ENCODE measurements at regions not wholly inside any gene's neighbourhood (a gene's known extent, or its start where the extent isn't known, plus 50 kb on each side); places are given as distances from the start of the nearest gene placed in this dataset.

DNA sequence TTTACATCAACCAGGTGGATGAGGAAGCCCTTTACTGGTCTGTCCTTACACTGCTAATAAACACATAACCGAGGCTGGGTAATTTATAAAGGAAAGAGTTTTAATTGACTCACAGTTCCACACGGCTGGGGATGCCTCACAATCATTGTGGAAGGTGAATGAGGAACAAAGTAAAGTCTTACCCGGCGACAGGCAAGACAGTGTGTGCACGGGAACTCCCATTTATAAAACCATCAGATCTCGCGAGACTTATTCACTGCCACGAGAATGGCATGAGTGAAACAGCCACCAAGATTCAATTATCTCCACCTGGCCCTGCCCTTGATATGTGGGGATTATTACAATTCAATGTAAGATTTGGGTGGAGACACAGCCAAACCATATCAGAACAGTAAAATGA is 67.3 kb upstream of the GRAMD2B start:
- WGBS, 2 donors = 83 to 87% methylated on average over 8 of the region's 8 CpGs

DNA sequence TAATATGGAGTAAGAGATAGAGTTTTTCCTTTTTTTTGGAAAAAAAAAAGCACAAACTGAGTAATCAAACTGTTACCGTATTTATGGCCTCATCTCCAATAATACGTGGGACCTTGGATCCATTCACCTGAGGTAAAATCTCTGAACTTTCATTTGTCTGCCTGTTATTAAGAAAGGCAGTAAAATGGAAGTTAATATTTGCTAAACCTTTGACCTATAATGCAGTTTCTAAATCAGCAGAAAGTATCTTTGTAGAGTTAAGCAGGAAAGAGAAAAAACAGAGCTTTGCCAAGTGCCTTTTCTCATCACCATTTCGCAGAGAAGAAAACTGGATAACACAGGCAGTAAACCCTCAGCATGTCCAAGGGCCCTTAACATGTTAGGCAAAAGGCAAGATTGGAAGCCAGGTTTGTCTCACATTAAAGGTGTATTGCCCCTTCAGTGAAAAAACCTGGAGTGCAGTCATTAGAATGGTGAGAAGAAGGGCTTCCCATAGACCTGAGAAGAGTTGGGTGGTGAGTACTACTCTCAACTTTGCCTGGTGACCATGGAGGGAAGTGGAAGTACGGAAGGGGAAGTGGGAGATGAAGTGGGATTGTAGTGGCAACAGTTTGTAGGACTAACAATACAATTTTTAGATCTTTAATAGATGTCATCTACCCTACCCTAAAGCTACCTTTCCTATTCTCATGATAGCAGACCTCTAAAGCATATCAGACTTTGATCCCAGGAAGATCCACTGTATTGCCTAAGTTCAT is 65.4 kb upstream of the GRAMD2B start:
- Histone ChIP-seq H3K4me3 (replicated peaks in 1 of 3) (no peak overlapping the region), H3K36me3 (no peaks in the 10 kb centered on the region), H3K27ac (peak overlapping the region in 1 of 3 donors; percentile 54), H3K9me3 (no peaks in the 10 kb centered on the region), H3K27me3 (no peaks in the 10 kb centered on the region), H3K4me1 (peaks cover 4 to 9% of the 10 kb centered on the region in 2 donors)
- 62 to 79% methylated on average over 4 of the region's 4 CpGs for WGBS, 2 donors
- no peak for TF ChIP-seq POLR2A (IDR thresholded peaks at IDR 0.05)
- TF ChIP-seq CTCF (IDR thresholded peaks at IDR 0.05) = no peak
- intact Hi-C loops (cut with DNase I) = loop anchor here (10.0 kb wide), 1 partner anchor 57 kb away; no protein-coding TSS in a partner anchor
- DNase-seq = peak; percentile 22 to 25

More for the DNA sequence above, 67.3 kb upstream of the GRAMD2B start:
- Histone ChIP-seq H3K9me3 (no peaks in the 10 kb centered on the region), H3K36me3 (no peaks in the 10 kb centered on the region), H3K27ac (no peak overlapping the region), H3K4me1 (peaks cover 4 to 9% of the 10 kb centered on the region in 2 donors), H3K27me3 (no peaks in the 10 kb centered on the region), H3K4me3 (replicated peaks in 1 of 3) (no peak overlapping the region)
- DNase-seq = no peak
- intact Hi-C loops (cut with DNase I) = loop anchor here (10.0 kb wide), 1 partner anchor 59 kb away; no protein-coding TSS in a partner anchor
- TF ChIP-seq POLR2A (IDR thresholded peaks at IDR 0.05) = no peak
- TF ChIP-seq CTCF (IDR thresholded peaks at IDR 0.05) = no peak

DNA sequence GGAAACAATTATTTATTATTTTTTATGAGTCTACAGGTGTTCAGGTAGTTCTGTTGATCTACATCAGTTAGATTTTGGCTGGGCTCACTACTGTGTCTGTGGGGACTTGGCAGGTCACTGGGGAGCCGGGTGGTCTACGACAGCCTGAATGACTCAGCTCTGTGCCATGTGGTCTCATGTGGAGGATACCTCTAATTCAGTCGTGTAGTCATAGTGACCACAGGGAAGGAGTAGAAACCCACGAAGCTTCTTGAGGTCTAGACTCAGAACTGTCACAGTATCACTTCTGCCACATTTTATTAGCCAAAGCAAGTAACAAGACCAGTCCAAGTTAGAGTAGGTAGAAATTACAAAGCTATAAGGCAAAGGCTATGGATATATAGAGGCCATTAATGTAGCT is 64.7 kb upstream of the GRAMD2B start:
- DNase-seq = no peak
- H3K4me3 ChIP-seq (replicated peaks in 1 of 3) = no peak overlapping the region
- 76 to 86% methylated on average over 4 of the region's 4 CpGs for WGBS, 2 donors
- no peak overlapping the region for H3K27ac ChIP-seq
- no peak for TF ChIP-seq CTCF (IDR thresholded peaks at IDR 0.05)
- TF ChIP-seq POLR2A (IDR thresholded peaks at IDR 0.05) = no peak
- H3K4me1 ChIP-seq = peaks cover 4 to 9% of the 10 kb centered on the region in 2 donors
- intact Hi-C loops (cut with DNase I) = loop anchor here (10.0 kb wide), 1 partner anchor 56 kb away; no protein-coding TSS in a partner anchor
- H3K36me3 ChIP-seq = no peaks in the 10 kb centered on the region
- no peaks in the 10 kb centered on the region for H3K9me3 ChIP-seq
- H3K27me3 ChIP-seq = no peaks in the 10 kb centered on the region

- Histone ChIP-seq H3K4me3 (replicated peaks in 1 of 3) (no peak overlapping the region), H3K36me3 (no peaks in the 10 kb centered on the region), H3K9me3 (no peaks in the 10 kb centered on the region), H3K27me3 (no peaks in the 10 kb centered on the region), H3K4me1 (peaks cover 0 to 9% of the 10 kb centered on the region in 2 donors), H3K27ac (no peak overlapping the region)
- DNase-seq = no peak
- intact Hi-C loops (cut with DNase I) = loop anchor here (10.0 kb wide), 1 partner anchor 55 kb away; no protein-coding TSS in a partner anchor
- WGBS, 2 donors = 88 to 93% methylated on average over 6 of the region's 6 CpGs
- TF ChIP-seq CTCF (IDR thresholded peaks at IDR 0.05) = no peak
Observed at GRCh38 chr5:126359884-126360283, 63.3 kb upstream of the GRAMD2B start.

DNA sequence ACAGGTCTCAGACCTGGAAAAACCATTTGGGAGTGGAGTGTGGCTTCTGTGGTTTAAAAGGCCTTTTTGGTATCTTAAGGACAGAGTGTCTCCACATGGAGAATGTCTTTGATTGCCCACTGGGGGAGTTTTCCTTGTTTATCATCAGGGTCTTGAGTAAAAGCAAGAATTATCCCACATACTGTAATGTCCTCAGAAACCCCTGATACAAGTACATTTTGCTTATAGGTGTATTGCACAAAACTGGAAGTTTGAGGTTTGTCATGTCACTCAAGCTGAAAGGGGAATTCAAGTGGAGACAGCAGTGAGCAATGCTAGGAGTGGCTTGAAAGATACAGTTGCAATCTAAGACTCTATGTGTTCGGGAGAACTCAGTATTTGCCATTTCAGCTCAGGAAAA is 62.7 kb upstream of the GRAMD2B start:
- Histone ChIP-seq H3K4me3 (replicated peaks in 1 of 3) (no peak overlapping the region), H3K36me3 (no peaks in the 10 kb centered on the region), H3K4me1 (peaks cover 0 to 9% of the 10 kb centered on the region in 2 donors), H3K27me3 (no peaks in the 10 kb centered on the region), H3K27ac (no peak overlapping the region), H3K9me3 (no peaks in the 10 kb centered on the region)
- WGBS, 2 donors = 90 to 95% methylated on average over 1 of the region's 1 CpG
- DNase-seq = no peak
- TF ChIP-seq CTCF (IDR thresholded peaks at IDR 0.05) (no peak), POLR2A (IDR thresholded peaks at IDR 0.05) (no peak)
- intact Hi-C loops (cut with DNase I) = no loop called here
